ENCODE measurements at regions not wholly inside any gene's neighbourhood (a gene's known extent, or its start where the extent isn't known, plus 50 kb on each side); places are given as distances from the start of the nearest gene placed in this dataset.

GRCh38 chr9:38200431-38200830 is 131.4 kb upstream of the SHB start:
- H3K4me3 Mint-ChIP-seq, result no peak overlapping the region
- no peak overlapping the region for H3K27ac Mint-ChIP-seq
- no peak overlapping the region for H2BK20ac ChIP-seq (ENCODE audit: low read depth, low read length, poor library complexity, severe bottlenecking)
- H3K9ac ChIP-seq (ENCODE audit: extremely low read depth, insufficient read length, low read length), result no peak overlapping the region
- H3K4ac ChIP-seq (ENCODE audit: low read depth, low read length), result no peak overlapping the region
- H3K14ac ChIP-seq (ENCODE audit: insufficient read depth, low read length), result no peak overlapping the region
- H4K8ac ChIP-seq (replicated peaks; ENCODE audit: insufficient read length, low read depth, low read length), result no peak overlapping the region
- H3K27ac ChIP-seq (ENCODE audit: insufficient read length, low read depth, low read length), result no peak overlapping the region
- no peak overlapping the region for H3K4me2 ChIP-seq (ENCODE audit: insufficient read depth, insufficient read length, low read length)
- no peak overlapping the region for H3T11ph ChIP-seq (ENCODE audit: low read length)
- no peak overlapping the region for H3K56ac ChIP-seq (ENCODE audit: insufficient read length, low read depth, low read length)
- no peak overlapping the region for H3K18ac ChIP-seq (ENCODE audit: insufficient read length, low read depth, low read length)
- H2BK5ac ChIP-seq (ENCODE audit: insufficient read length, low read length), result no peak overlapping the region
- H3K36me3 Mint-ChIP-seq (ENCODE audit: insufficient read depth in 1 of 3, low read depth in 3 of 3), result peaks cover 0 to 13% (median 1%) of the 10 kb centered on the region in 3 experiments; a peak in 2 of 7 replicates
- H3K9me3 Mint-ChIP-seq, result peaks cover 7 to 12% of the 10 kb centered on the region in 2 experiments; a peak in 4 of 5 replicates
- no peaks in the 10 kb centered on the region; the same call in 1 of the 2 replicates for H3K27me3 ChIP-seq (ENCODE audit: insufficient read depth, low read length)
- no peaks in the 10 kb centered on the region; the same call in 1 of the 2 replicates for H3K4me1 ChIP-seq (ENCODE audit: insufficient read depth, low read length)
- H2BK12ac ChIP-seq (ENCODE audit: insufficient read length, low read depth, low read length), result no peak overlapping the region
- no peaks in the 10 kb centered on the region for H3K23me2 ChIP-seq (ENCODE audit: insufficient read length, low read depth, low read length, poor library complexity, severe bottlenecking)
- H3K79me1 ChIP-seq (ENCODE audit: insufficient read depth, low read depth, low read length, poor library complexity, severe bottlenecking), result no peaks in the 10 kb centered on the region
- H2AFZ ChIP-seq (ENCODE audit: low read length), result no peak overlapping the region
- H2AK5ac ChIP-seq (ENCODE audit: insufficient read length, low read length), result no peak overlapping the region
- H3K4me1 Mint-ChIP-seq, result peaks cover 12 to 31% of the 10 kb centered on the region in 2 experiments
- no peaks in the 10 kb centered on the region for H3K79me2 ChIP-seq (ENCODE audit: insufficient read depth, low read length)
- no peak overlapping the region for H2BK15ac ChIP-seq (ENCODE audit: low read depth, low read length)
- no peak overlapping the region for H4K5ac ChIP-seq (ENCODE audit: insufficient read length, low read depth, low read length)
- no CpG with 5 or more reads among the region's 9 CpGs for WGBS (ENCODE audit: extremely low coverage, insufficient read length, low lambda C conversion rate)
- no peak overlapping the region for H3K23ac ChIP-seq (ENCODE audit: insufficient read length, low read depth, low read length)
- H4K91ac ChIP-seq (ENCODE audit: insufficient read length, low read depth, low read length), result no peak overlapping the region
- H3K27me3 Mint-ChIP-seq (ENCODE audit: low read depth), result peaks cover 99% of the 10 kb centered on the region
- H4K20me1 ChIP-seq (ENCODE audit: control insufficient read depth, insufficient read depth, insufficient read length), result no peaks in the 10 kb centered on the region
- no peak for TF ChIP-seq CTCF (conservative IDR thresholded peaks at IDR 0.05)
- no peak overlapping the region for H2BK120ac ChIP-seq (ENCODE audit: low read depth, low read length, poor library complexity, severe bottlenecking)
- H3K9me3 ChIP-seq (ENCODE audit: control insufficient read depth, low read depth, low read length), result no peaks in the 10 kb centered on the region
- DNase-seq, result no peak

Data from H9 (cell line).